ENCODE measurements at regions not wholly inside any gene's neighbourhood (a gene's known extent, or its start where the extent isn't known, plus 50 kb on each side); places are given as distances from the start of the nearest gene placed in this dataset.
"Not testable (repeated sequence)": the region's sequence is repeated elsewhere in the genome, so short reads cannot be mapped to it uniquely, and the experiment has no call there.

- H3K9me3 ChIP-seq: no peaks in the 10 kb centered on the region
- H3K27me3 ChIP-seq: no peaks in the 10 kb centered on the region
- H3K27ac ChIP-seq: no peak overlapping the region
- TF ChIP-seq POLR2A (IDR thresholded peaks at IDR 0.05): no peak
- no peak for TF ChIP-seq CTCF (IDR thresholded peaks at IDR 0.05)
- no peak overlapping the region for H3K4me3 ChIP-seq
- no peaks in the 10 kb centered on the region for H3K36me3 ChIP-seq
- H3K4me1 ChIP-seq: peaks cover 0 to 6% (median 3%) of the 10 kb centered on the region in 4 donors
- DNase-seq (ENCODE audit: low spot score in 2 of 2): no peak
Observed at GRCh38 chr5:87191645-87192044, 76.0 kb upstream of the RASA1 start.

GRCh38 chr5:87195104-87195591 lies 72.5 kb upstream of the RASA1 start:
- DNase-seq (ENCODE audit: low spot score in 2 of 2): no peak
- no peak overlapping the region for H3K27ac ChIP-seq
- H3K27me3 ChIP-seq: no peaks in the 10 kb centered on the region
- H3K9me3 ChIP-seq: no peaks in the 10 kb centered on the region
- H3K4me3 ChIP-seq: no peak overlapping the region
- TF ChIP-seq EP300 (IDR thresholded peaks at IDR 0.05) (no peak), POLR2A (IDR thresholded peaks at IDR 0.05) (no peak), CTCF (IDR thresholded peaks at IDR 0.05) (no peak)
- no peaks in the 10 kb centered on the region for H3K36me3 ChIP-seq
- 25 to 33% methylated on average over 4 of the region's 4 CpGs for WGBS, 2 donors
- H3K4me1 ChIP-seq: peaks cover 0 to 6% (median 3%) of the 10 kb centered on the region in 4 donors

- Histone ChIP-seq H3K4me1 (peaks cover 0 to 6% (median 3%) of the 10 kb centered on the region in 4 donors), H3K9me3 (no peaks in the 10 kb centered on the region), H3K27ac (no peak overlapping the region), H3K4me3 (no peak overlapping the region), H3K36me3 (no peaks in the 10 kb centered on the region), H3K27me3 (no peaks in the 10 kb centered on the region)
- no peak for TF ChIP-seq EP300 (IDR thresholded peaks at IDR 0.05)
- TF ChIP-seq POLR2A (IDR thresholded peaks at IDR 0.05): no peak
- no peak for TF ChIP-seq CTCF (IDR thresholded peaks at IDR 0.05)
- WGBS, 2 donors: 57 to 66% methylated on average over 3 of the region's 3 CpGs
- DNase-seq (ENCODE audit: low spot score in 2 of 2): no peak
Observed at GRCh38 chr5:87195616-87196015, 72.1 kb upstream of the RASA1 start.

GRCh38 chr5:87198010-87198409 lies 69.7 kb upstream of the RASA1 start:
- no peaks in the 10 kb centered on the region for H3K27me3 ChIP-seq
- H3K27ac ChIP-seq: no peak overlapping the region
- TF ChIP-seq POLR2A (IDR thresholded peaks at IDR 0.05): no peak
- TF ChIP-seq EP300 (IDR thresholded peaks at IDR 0.05): no peak
- no peak for TF ChIP-seq CTCF (IDR thresholded peaks at IDR 0.05)
- 96 to 98% methylated on average over 5 of the region's 5 CpGs for WGBS, 2 donors
- H3K36me3 ChIP-seq: no peaks in the 10 kb centered on the region
- H3K4me3 ChIP-seq: no peak overlapping the region
- no peaks in the 10 kb centered on the region for H3K9me3 ChIP-seq
- H3K4me1 ChIP-seq: peaks cover 0 to 6% (median 3%) of the 10 kb centered on the region in 4 donors
- no peak for DNase-seq (ENCODE audit: low spot score in 2 of 2)

- H3K4me1 ChIP-seq, H3K27ac ChIP-seq: not testable (repeated sequence)
- WGBS, 2 donors: 81 to 88% methylated on average over 1 of the region's 1 CpG
Observed at GRCh38 chr5:87199246-87199645, 68.4 kb upstream of the RASA1 start.

GRCh38 chr5:87199704-87200103 lies 68.0 kb upstream of the RASA1 start:
- not testable (repeated sequence) for H3K4me3 ChIP-seq; H3K4me1 ChIP-seq; H3K9me3 ChIP-seq; DNase-seq (ENCODE audit: low spot score in 2 of 2); H3K27ac ChIP-seq; H3K27me3 ChIP-seq; H3K36me3 ChIP-seq
- WGBS, 2 donors: 88 to 90% methylated on average over 2 of the region's 2 CpGs

More at GRCh38 chr5:87199246-87199645, 68.4 kb upstream of the RASA1 start:
- not testable (repeated sequence) for H3K9me3 ChIP-seq; H3K27me3 ChIP-seq; DNase-seq (ENCODE audit: low spot score in 2 of 2); H3K4me3 ChIP-seq; H3K36me3 ChIP-seq
